Stimulated activated naive CD8-positive, alpha-beta T cell treated with anti-CD3 and anti-CD28 coated beads, Interleukin-15, amount 100 ng/mL, for 72 hours (primary cell): ENCODE measurements at regions not wholly inside any gene's neighbourhood (a gene's known extent, or its start where the extent isn't known, plus 50 kb on each side); places are given as distances from the start of the nearest gene placed in this dataset.
"Not testable (repeated sequence)": the region's sequence is repeated elsewhere in the genome, so short reads cannot be mapped to it uniquely, and the experiment has no call there.

Experiments used
- ATAC-seq: fragments of 150-1000 bp; cut with Tn5 transposase; 2 replicates; pipeline ENCODE4 v1.10.0; 2021; ENCODE audit warnings: mild to moderate bottlenecking, moderate library complexity
- DNase-seq, 2 donors: peaks; one replicate each; pipeline ENCODE4 v3.0.0; 2021 to 2022
- H3K27ac Mint-ChIP-seq, 2 donors: one replicate each; pipeline ENCODE4 v1.8.0; 2022; ENCODE audit warnings: mild to moderate bottlenecking in 2 of 2, mixed read lengths in 2 of 2, moderate library complexity in 2 of 2
- H3K27me3 Mint-ChIP-seq: one replicate; pipeline ENCODE4 v1.8.0; 2022; ENCODE audit warnings: mixed read lengths
- H3K4me1 Mint-ChIP-seq: one replicate; pipeline ENCODE4 v1.8.0; 2022; ENCODE audit warnings: mild to moderate bottlenecking, mixed read lengths
- H3K4me3 Mint-ChIP-seq, 2 donors: one replicate each; pipeline ENCODE4 v1.8.0; 2022; ENCODE audit warnings: mild to moderate bottlenecking in 2 of 2, mixed read lengths in 2 of 2, moderate library complexity in 1 of 2
- H3K9me3 Mint-ChIP-seq, 2 donors: one replicate each; pipeline ENCODE4 v1.8.0; 2022; ENCODE audit warnings: mixed read lengths in 2 of 2

GRCh38 chr5:138676556-138677193, 76.5 kb upstream of the CTNNA1 start:
- Mint-ChIP-seq H3K9me3 (peaks cover 17% of the 10 kb centered on the region in 2 donors), H3K4me3 (no peak overlapping the region), H3K27ac (no peak overlapping the region), H3K4me1 (no peaks in the 10 kb centered on the region), H3K27me3 (peaks cover 88% of the 10 kb centered on the region)
- DNase-seq (no peak), ATAC-seq (no peak)

DNA sequence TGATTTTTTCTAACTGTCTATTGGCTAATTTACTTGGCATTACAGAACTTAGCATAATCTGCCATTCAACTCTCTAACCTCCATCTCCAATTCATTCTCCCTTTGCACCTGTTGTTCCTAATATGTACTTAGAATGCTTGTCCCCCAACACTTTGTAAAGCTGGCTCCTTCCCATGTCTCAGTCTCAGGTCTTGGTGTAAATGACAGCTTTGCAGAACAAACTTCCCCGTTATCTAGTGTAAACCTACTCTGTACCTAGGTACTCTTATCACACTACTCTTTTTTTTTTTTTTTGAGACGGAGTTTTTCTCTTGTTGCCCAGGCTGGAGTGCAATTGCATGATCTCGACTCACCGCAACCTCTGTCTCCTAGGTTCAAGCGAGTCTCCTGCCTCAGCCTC, 77.2 kb upstream of the CTNNA1 start:
- Mint-ChIP-seq H3K4me1 (no peaks in the 10 kb centered on the region), H3K27me3 (peaks cover 88% of the 10 kb centered on the region), H3K27ac (no peak overlapping the region), H3K9me3 (peaks cover 17% of the 10 kb centered on the region in 2 donors), H3K4me3 (no peak overlapping the region)
- ATAC-seq (no peak), DNase-seq (no peak)

DNA sequence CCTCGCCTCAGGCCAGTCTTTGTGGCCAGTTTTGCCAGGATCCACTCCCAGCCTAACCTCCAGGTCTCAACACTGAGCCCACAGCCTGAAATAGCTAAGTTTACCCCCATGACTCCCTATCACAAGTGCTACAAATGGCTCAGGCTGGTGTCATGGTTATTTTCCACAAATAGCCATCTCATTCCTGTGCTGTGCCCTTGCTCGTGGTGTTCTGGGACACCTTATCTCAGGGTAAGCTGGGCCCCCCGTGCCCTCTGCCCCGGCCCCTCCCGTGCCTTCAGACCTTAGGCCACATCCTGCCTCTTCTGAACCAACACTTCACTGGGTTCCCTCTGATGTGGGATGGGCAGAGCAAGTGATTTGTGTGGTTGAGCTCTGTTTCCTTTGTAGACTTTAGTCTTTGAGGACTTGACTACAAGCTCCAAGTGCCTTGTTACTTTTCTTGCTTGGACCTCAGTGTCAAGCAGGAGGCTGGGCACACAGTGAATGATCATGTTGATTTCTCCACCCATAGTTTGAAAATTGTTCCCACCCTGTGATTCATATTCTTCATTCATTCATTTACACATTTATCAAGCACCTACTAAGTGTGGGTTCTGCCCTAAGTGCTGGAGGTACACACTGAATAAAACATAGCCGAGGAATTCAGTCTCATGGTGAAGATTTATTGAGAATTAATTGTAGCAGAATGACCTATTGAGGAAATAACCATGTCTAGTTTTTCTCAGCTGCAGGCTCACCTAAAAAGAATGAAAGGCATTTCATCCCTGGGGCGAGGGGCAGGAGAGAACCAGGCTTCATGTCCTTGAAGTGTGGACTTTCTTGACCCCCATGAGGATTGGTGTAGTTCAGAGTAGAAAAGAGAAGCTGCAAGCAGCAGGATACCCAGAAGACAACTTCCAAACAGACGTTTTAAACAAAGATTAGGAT, 84.5 kb upstream of the CTNNA1 start:
- H3K4me3 Mint-ChIP-seq = peak overlapping the region in 1 of 2 donors; percentile 5
- H3K27me3 Mint-ChIP-seq = peaks cover 99% of the 10 kb centered on the region
- peak; percentile 49 to 68 for DNase-seq
- H3K4me1 Mint-ChIP-seq = peaks cover 28% of the 10 kb centered on the region
- ATAC-seq = peak; percentile 99
- no peak overlapping the region for H3K27ac Mint-ChIP-seq
- H3K9me3 Mint-ChIP-seq = peaks cover 2 to 5% of the 10 kb centered on the region in 2 donors

DNA sequence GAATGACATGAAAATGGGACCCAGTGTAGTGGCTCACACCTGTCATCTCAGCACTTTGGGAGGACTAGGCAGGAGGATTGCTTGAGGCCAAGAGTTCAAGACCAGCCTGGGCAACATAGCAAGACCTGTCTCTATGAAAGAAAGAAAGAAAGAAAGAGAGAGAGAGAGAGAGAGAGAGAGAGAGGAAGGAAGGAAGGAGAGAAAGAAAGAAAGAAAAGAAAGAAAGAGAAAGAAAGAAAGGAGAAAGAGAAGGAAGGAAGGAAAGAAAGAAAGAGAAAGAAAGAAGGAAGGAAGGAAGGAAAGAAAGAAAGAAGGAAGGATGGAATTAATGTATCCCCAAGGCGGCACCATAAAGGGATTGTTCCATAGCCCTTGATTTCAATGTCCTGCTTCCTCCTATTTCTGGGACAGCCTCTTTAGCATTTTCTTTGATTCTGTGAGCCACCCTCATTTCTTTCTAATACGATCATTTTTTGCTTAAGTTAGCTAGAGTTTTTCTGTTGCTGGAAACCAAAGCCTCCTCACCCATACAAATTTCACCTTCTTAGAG, 85.4 kb upstream of the CTNNA1 start:
- DNase-seq, H3K4me3 Mint-ChIP-seq, ATAC-seq, H3K9me3 Mint-ChIP-seq: not testable (repeated sequence)
- H3K4me1 Mint-ChIP-seq = peaks cover 36% of the 10 kb centered on the region
- H3K27ac Mint-ChIP-seq = peak overlapping the region in 1 of 2 donors; percentile 26
- H3K27me3 Mint-ChIP-seq = peaks cover 99% of the 10 kb centered on the region

- no peak overlapping the region for H3K4me3 Mint-ChIP-seq
- peaks cover 99% of the 10 kb centered on the region for H3K27me3 Mint-ChIP-seq
- H3K4me1 Mint-ChIP-seq = peaks cover 48% of the 10 kb centered on the region
- H3K9me3 Mint-ChIP-seq = no peaks in the 10 kb centered on the region
- no peak overlapping the region for H3K27ac Mint-ChIP-seq
- DNase-seq (no peak), ATAC-seq (no peak)
Measured at GRCh38 chr5:138666226-138666742, 86.9 kb upstream of the CTNNA1 start.

- Mint-ChIP-seq H3K27ac (peak overlapping the region in 1 of 2 donors; percentile 50), H3K27me3 (peaks cover 99% of the 10 kb centered on the region), H3K9me3 (no peaks in the 10 kb centered on the region), H3K4me1 (peaks cover 53% of the 10 kb centered on the region), H3K4me3 (no peak overlapping the region)
- ATAC-seq (no peak), DNase-seq (no peak)
Measured at GRCh38 chr5:138665261-138665660, 88.0 kb upstream of the CTNNA1 start.

GRCh38 chr5:138664276-138664943, 88.8 kb upstream of the CTNNA1 start:
- ATAC-seq = no peak
- Mint-ChIP-seq H3K4me1 (peaks cover 47% of the 10 kb centered on the region), H3K4me3 (no peak overlapping the region), H3K27ac (peak overlapping the region in 1 of 2 donors; percentile 49), H3K9me3 (no peaks in the 10 kb centered on the region), H3K27me3 (peaks cover 99% of the 10 kb centered on the region)
- no peak for DNase-seq

DNA sequence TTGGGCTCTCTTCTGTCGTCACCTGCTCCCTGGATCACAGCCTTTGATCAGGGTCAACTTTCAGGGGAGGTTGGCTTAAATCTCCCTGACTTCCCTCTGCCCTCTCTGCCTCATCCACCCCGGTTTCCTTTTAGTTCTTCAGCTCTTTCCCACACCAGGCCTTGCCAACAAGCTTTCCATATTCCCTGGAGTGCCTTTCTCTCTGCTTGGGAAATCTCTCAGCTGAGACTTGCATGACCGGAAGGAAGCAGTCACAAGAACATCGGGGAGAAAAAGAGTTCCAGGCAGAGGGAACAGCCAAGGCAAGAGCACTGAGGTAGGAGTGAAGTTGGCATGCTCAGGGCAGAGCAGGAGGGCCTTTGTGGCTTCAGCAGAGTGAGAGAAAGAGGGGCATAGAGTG, 88.4 kb upstream of the HSPA9 start:
- ATAC-seq (no peak), DNase-seq (no peak)
- Mint-ChIP-seq H3K27me3 (peaks cover 99% of the 10 kb centered on the region), H3K4me3 (no peak overlapping the region), H3K27ac (peak overlapping the region in 1 of 2 donors; percentile 2), H3K4me1 (peaks cover 38% of the 10 kb centered on the region), H3K9me3 (no peaks in the 10 kb centered on the region)

DNA sequence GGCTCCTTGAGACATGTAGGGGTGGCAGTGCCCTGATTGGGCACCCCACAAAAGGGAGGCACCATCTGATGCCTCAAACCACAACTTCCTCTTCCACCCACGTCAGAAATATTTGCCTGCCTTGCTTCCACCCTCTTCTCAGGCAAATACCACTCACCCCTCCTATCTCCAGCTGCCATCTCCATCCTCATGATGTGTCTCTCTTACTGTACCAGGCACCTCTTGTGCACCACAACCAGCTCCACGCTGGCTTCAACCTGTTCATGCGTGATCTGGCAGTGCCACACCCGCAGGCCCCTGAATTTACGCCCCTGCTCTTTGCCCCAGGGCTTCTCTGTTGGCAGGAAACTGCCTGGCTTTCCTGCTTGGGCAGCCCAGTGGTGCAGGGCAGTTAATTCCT, 87.8 kb upstream of the HSPA9 start:
- H3K27ac Mint-ChIP-seq = no peak overlapping the region
- H3K27me3 Mint-ChIP-seq = peaks cover 97% of the 10 kb centered on the region
- ATAC-seq = peak; percentile 54
- H3K9me3 Mint-ChIP-seq = no peaks in the 10 kb centered on the region
- H3K4me1 Mint-ChIP-seq = peaks cover 33% of the 10 kb centered on the region
- peak overlapping the region in 1 of 2 donors; percentile 52 for H3K4me3 Mint-ChIP-seq
- no peak for DNase-seq

DNA sequence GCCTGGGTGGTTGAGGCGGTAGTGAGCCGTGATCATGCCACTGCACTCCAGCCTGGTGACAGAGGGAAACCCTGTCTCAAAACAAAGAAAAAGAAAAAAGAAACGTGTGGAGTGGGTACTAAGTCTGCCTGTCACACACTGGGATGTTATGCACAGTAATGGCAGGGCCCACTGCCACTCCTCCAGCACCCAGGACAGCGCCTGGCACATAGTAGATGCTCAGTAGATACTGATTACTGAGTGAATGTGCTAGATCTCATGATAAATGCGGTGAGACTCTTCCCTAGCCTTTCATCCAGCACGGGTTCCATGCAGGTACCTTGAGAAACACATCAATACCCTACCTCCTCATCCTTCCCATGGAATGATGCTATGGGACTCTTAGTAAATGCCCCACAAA, 87.4 kb upstream of the HSPA9 start:
- no peak overlapping the region for H3K27ac Mint-ChIP-seq

DNA sequence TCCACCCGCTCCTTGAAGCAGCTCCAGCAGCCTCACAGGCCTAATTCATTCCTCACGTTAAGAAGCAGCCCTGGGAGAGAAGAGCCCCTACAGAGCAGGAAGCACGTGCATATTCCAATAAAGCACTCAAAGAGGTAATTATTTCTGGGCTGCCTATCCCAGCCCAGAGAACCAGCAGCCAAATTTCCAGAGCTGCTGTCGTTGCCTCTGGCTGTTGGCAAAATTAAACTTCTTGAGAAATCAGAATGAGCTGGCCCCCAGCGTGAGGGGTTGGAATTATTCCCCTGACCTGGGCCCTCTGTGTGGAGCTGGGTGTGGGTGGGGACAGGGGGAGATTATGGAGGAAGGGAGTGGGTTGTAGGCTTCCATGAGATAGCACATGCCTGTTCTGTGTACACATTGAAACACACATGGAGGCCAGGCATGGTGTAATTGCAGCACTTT, 86.8 kb upstream of the HSPA9 start:
- Mint-ChIP-seq H3K27ac (no peak overlapping the region), H3K4me1 (peaks cover 27% of the 10 kb centered on the region), H3K9me3 (no peaks in the 10 kb centered on the region), H3K4me3 (no peak overlapping the region), H3K27me3 (peaks cover 97% of the 10 kb centered on the region)
- DNase-seq (no peak), ATAC-seq (no peak)

More for the DNA sequence above, 87.4 kb upstream of the HSPA9 start:
- Mint-ChIP-seq H3K27me3 (peaks cover 96% of the 10 kb centered on the region), H3K9me3 (no peaks in the 10 kb centered on the region), H3K4me3 (no peak overlapping the region), H3K4me1 (peaks cover 29% of the 10 kb centered on the region)
- DNase-seq = no peak
- peak; percentile 56 for ATAC-seq

DNA sequence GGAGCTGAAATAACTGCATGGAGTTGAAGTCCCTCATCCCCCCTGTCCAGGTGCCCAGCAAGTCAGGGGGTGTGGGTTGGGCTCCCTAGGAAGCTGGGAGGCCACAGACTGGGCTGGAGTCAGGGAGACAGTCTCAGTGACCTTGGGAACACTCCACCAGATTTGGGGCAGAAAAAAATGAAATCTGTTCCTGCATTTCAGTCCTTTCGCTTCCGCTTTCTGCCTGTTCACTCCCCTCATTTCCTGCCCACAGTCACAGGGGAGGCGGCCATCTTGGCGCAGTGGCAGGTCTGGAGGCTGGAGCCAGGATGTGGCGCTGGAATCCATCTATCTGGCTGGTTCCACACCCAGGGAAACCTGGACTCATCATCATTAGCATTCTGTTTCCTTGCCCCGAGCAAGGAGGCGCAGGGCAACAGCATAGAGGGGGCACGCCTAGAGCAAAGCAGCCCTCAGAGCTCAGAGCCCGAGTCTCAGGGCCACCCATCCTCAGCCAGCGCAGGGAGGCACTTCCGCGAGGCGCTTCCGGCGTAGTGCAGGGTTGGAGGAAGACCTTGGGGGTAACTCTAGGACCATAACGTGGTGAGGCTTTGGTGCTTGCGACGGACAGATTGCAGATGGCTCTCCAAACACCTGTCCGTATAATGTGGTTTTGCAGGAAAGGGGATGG, 86.2 kb upstream of the HSPA9 start:
- no peak overlapping the region for H3K4me3 Mint-ChIP-seq
- ATAC-seq (no peak), DNase-seq (no peak)
- no peak overlapping the region for H3K27ac Mint-ChIP-seq
- H3K4me1 Mint-ChIP-seq = peaks cover 27% of the 10 kb centered on the region
- H3K9me3 Mint-ChIP-seq = no peaks in the 10 kb centered on the region
- peaks cover 97% of the 10 kb centered on the region for H3K27me3 Mint-ChIP-seq

DNA sequence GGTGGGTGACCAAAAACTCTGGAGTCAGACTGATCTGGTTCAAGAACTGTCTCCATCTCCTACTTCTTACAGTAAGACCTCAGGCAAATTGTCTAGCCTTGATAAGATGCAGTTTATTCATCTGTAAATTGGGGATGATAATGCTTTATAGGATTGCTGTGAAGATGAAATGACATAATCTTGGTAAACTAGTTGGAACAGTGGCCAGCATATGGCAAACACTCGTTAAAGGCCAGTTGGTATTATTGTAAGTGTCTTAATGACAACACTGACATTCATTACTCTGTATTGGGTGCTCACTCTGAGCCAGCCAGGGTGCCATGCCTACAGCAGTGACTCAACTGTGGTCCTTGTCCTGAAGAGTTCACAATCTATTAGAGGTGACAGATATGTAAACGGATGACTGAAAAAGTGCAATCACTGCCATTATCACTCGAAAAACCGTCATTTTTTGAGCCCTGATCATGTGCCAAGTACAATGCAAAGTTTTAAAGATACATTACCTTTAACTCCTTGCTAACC, 84.9 kb upstream of the HSPA9 start:
- H3K27me3 Mint-ChIP-seq = peaks cover 97% of the 10 kb centered on the region

DNA sequence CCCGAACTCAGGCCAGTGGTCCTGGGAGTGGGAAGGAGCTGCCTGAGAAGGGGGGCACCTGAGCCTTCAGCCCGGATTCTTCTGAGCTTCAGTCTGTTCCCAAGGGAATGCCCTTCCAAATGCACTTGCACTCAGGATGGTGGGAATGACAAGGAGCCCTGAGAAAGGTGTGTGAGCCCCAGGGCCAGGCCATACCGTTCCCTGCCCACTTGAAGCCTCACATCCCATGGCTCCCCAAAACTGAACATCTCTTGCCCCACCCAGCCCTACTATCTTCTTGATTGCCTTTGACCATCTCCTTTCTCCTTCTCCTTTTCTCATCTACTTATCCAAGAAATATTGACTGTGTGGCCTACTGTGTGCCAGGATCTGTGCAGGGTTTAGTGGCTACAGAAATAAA, 84.4 kb upstream of the HSPA9 start:
- H3K9me3 Mint-ChIP-seq = no peaks in the 10 kb centered on the region
- peaks cover 97% of the 10 kb centered on the region for H3K27me3 Mint-ChIP-seq
- DNase-seq (no peak), ATAC-seq (no peak)
- no peak overlapping the region for H3K4me3 Mint-ChIP-seq
- peak overlapping the region in 1 of 2 donors; percentile 89 for H3K27ac Mint-ChIP-seq
- peaks cover 46% of the 10 kb centered on the region for H3K4me1 Mint-ChIP-seq

More for the DNA sequence above, 84.9 kb upstream of the HSPA9 start:
- no peak for DNase-seq
- ATAC-seq = no peak
- H3K4me1 Mint-ChIP-seq = peaks cover 40% of the 10 kb centered on the region
- H3K9me3 Mint-ChIP-seq = no peaks in the 10 kb centered on the region
- no peak overlapping the region for H3K27ac Mint-ChIP-seq
- no peak overlapping the region for H3K4me3 Mint-ChIP-seq
